HUES48 (cell line): ENCODE measurements at regions not wholly inside any gene's neighbourhood (a gene's known extent, or its start where the extent isn't known, plus 50 kb on each side); places are given as distances from the start of the nearest gene placed in this dataset.
A peak's percentile ranks its signal among the peaks of the same experiment; 100 is the strongest.

ENCODE experiments used
- H3K27ac ChIP-seq: one replicate; pipeline ENCODE4 v1.7.0; 2013; ENCODE audit warnings: low read depth, low read length, inconsistent platforms
- H3K27me3 ChIP-seq: 2 replicates; pipeline ENCODE4 v1.6.1; 2013; ENCODE audit warnings: mild to moderate bottlenecking, low read length; ENCODE audit not compliant: control insufficient read depth, insufficient read depth
- H3K36me3 ChIP-seq: 2 replicates; pipeline ENCODE4 v1.6.1; 2013; ENCODE audit warnings: low read length; ENCODE audit not compliant: control insufficient read depth, insufficient read depth
- H3K4me1 ChIP-seq: 2 replicates; pipeline ENCODE4 v1.6.1; 2013; ENCODE audit warnings: mild to moderate bottlenecking, low read length; ENCODE audit not compliant: control insufficient read depth, insufficient read depth
- H3K4me3 ChIP-seq: 2 replicates; pipeline ENCODE4 v1.5.1; 2013; ENCODE audit warnings: mild to moderate bottlenecking, low read depth, low read length
- H3K9ac ChIP-seq: 2 replicates; pipeline ENCODE4 v1.6.1; 2013; ENCODE audit warnings: mild to moderate bottlenecking, low read depth, low read length, moderate library complexity
- H3K9me3 ChIP-seq: 2 replicates; pipeline ENCODE4 v1.6.1; 2013; ENCODE audit warnings: low read length; ENCODE audit not compliant: control insufficient read depth, insufficient read depth

- H3K27ac ChIP-seq: no peak overlapping the region
- peaks cover 15% of the 10 kb centered on the region for H3K9me3 ChIP-seq
- H3K4me1 ChIP-seq: peaks cover 22% of the 10 kb centered on the region
- no peaks in the 10 kb centered on the region for H3K36me3 ChIP-seq
- H3K9ac ChIP-seq: no peak overlapping the region
- no peaks in the 10 kb centered on the region for H3K27me3 ChIP-seq
- no peak overlapping the region for H3K4me3 ChIP-seq
These were observed 2154.0 kb upstream of the PIK3C3 start for GRCh38 chr18:39801010-39801409.

- peaks cover 15% of the 10 kb centered on the region for H3K9me3 ChIP-seq
- H3K4me1 ChIP-seq: peaks cover 30% of the 10 kb centered on the region
- no peaks in the 10 kb centered on the region for H3K27me3 ChIP-seq
- H3K36me3 ChIP-seq: 0 out of 2 replicates have a peak, but pooled peaks cover 3% of the 10 kb centered on the region
- 0 out of 2 replicates have a peak overlapping the region, but pooled peaks have one; percentile 21 for H3K9ac ChIP-seq
- no peak overlapping the region for H3K27ac ChIP-seq
- peak overlapping the region; percentile 91 for H3K4me3 ChIP-seq
These were observed 2156.0 kb upstream of the PIK3C3 start for GRCh38 chr18:39799006-39799405.

DNA sequence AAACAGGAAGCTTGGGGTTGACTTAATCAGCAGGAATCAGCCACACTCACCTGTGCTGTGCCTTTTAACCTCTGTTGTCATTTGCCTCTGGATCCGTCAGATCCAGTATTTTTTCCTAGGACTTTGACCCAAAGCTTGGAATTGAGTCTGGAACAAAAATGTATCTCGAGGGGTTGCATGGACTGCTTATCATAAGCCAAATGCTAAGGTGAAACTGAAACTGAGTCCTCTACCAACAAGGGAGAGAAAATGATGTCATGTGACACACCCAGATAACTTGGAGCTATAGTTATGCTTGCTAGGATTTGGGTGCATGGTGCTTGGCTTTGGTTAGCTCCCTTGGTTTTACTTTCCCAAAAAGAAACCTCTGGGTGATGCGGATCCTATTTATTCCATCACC, 2158.6 kb upstream of the PIK3C3 start:
- no peak overlapping the region for H3K9ac ChIP-seq
- H3K9me3 ChIP-seq: peaks cover 4% of the 10 kb centered on the region
- peaks cover 40% of the 10 kb centered on the region for H3K4me1 ChIP-seq
- H3K4me3 ChIP-seq: no peak overlapping the region
- no peaks in the 10 kb centered on the region for H3K27me3 ChIP-seq
- H3K36me3 ChIP-seq: 0 out of 2 replicates have a peak, but pooled peaks cover 3% of the 10 kb centered on the region
- H3K27ac ChIP-seq: no peak overlapping the region

GRCh38 chr18:39795350-39795749, 2159.7 kb upstream of the PIK3C3 start:
- Histone ChIP-seq H3K27me3 (no peaks in the 10 kb centered on the region), H3K36me3 (peaks cover 5% of the 10 kb centered on the region; the same call in 1 of the 2 replicates), H3K27ac (no peak overlapping the region), H3K4me3 (no peak overlapping the region), H3K4me1 (peaks cover 38% of the 10 kb centered on the region), H3K9me3 (no peaks in the 10 kb centered on the region), H3K9ac (no peak overlapping the region)

DNA sequence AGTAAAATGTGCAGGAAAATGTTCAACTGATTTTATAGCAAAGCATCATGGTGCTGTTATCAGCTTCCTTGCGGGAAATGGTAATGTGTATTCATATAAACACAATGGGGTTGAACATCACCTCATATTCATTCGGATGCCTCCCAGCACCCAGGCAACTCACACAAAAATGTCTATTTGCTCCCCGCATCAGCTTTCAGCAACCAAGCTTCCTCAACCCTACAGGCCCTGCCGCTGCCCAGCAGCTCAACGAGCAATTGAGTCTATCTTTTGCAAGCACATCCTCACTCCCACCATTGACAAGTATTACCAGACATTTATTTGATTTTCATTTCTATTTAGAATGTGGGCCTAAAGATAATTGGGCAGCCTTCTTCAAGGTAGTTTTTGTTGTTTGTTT, 2161.4 kb upstream of the PIK3C3 start:
- Histone ChIP-seq H3K27me3 (no peaks in the 10 kb centered on the region), H3K36me3 (peaks cover 6% of the 10 kb centered on the region; the same call in 1 of the 2 replicates), H3K27ac (no peak overlapping the region), H3K4me3 (no peak overlapping the region), H3K4me1 (peaks cover 46% of the 10 kb centered on the region), H3K9me3 (no peaks in the 10 kb centered on the region), H3K9ac (no peak overlapping the region)

- no peaks in the 10 kb centered on the region for H3K9me3 ChIP-seq
- H3K9ac ChIP-seq: peak overlapping the region; percentile 13; the same call in 1 of the 2 replicates
- peaks cover 3% of the 10 kb centered on the region; the same call in 1 of the 2 replicates for H3K36me3 ChIP-seq
- H3K27me3 ChIP-seq: no peaks in the 10 kb centered on the region
- no peak overlapping the region for H3K27ac ChIP-seq
- peaks cover 61% of the 10 kb centered on the region for H3K4me1 ChIP-seq
- no peak overlapping the region for H3K4me3 ChIP-seq
These were observed 2166.7 kb upstream of the PIK3C3 start for GRCh38 chr18:39788383-39788782.

- Histone ChIP-seq H3K9ac (no peak overlapping the region), H3K27me3 (no peaks in the 10 kb centered on the region), H3K36me3 (peaks cover 3% of the 10 kb centered on the region), H3K27ac (no peak overlapping the region), H3K4me3 (no peak overlapping the region), H3K9me3 (no peaks in the 10 kb centered on the region), H3K4me1 (peaks cover 57% of the 10 kb centered on the region)
These were observed 2168.6 kb upstream of the PIK3C3 start for GRCh38 chr18:39786477-39786876.

- H3K27me3 ChIP-seq: no peaks in the 10 kb centered on the region
- H3K4me1 ChIP-seq: peaks cover 57% of the 10 kb centered on the region
- no peak overlapping the region for H3K9ac ChIP-seq
- no peaks in the 10 kb centered on the region; the same call in 1 of the 2 replicates for H3K36me3 ChIP-seq
- H3K27ac ChIP-seq: no peak overlapping the region
- no peaks in the 10 kb centered on the region for H3K9me3 ChIP-seq
- H3K4me3 ChIP-seq: no peak overlapping the region
These were observed 2170.5 kb upstream of the PIK3C3 start for GRCh38 chr18:39784541-39784940.

DNA sequence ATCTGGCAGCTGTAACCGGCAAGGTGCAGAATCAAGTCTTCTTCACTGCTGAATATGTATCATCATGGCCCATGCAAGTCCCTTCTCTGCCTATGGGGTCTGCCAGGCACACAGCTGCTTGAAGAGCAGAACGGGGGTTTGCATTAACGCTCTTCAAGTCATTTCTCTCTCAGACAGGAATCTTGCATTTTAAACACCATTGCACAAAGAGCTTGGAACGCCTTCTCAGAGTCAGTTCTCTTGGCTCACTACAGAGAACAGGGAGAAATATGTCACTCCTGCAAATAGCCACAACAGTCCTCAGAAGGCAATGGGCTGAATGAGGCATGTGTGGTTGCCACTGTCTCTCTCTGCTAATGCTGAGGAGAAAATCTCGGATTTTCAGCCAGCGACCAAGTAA, 2173.5 kb upstream of the PIK3C3 start:
- Histone ChIP-seq H3K9ac (no peak overlapping the region), H3K4me1 (peaks cover 28% of the 10 kb centered on the region), H3K27ac (no peak overlapping the region), H3K4me3 (no peak overlapping the region), H3K27me3 (no peaks in the 10 kb centered on the region), H3K9me3 (no peaks in the 10 kb centered on the region), H3K36me3 (no peaks in the 10 kb centered on the region; the same call in 1 of the 2 replicates)

DNA sequence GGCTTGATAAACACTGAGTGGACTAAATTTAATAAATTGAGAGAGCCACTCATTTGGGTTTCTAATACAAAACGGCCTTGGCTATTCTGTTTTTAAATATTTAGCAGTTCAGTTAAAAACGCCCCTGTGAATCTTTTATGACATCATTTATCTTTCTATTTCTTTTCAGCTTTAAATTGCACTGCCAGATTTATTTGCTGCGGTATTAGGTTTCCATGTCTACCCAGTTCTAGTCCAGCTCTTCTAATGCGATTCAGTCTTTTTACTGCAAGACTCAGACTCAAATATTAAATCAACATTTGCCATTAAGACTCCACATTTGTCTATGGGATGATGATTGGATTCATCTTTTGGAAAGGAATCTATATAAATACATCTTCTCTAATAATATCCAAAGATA, 2174.3 kb upstream of the PIK3C3 start:
- no peak overlapping the region for H3K9ac ChIP-seq
- H3K36me3 ChIP-seq: no peaks in the 10 kb centered on the region; the same call in 1 of the 2 replicates
- no peaks in the 10 kb centered on the region for H3K9me3 ChIP-seq
- H3K4me1 ChIP-seq: peaks cover 21% of the 10 kb centered on the region
- no peak overlapping the region for H3K4me3 ChIP-seq
- no peaks in the 10 kb centered on the region for H3K27me3 ChIP-seq
- no peak overlapping the region for H3K27ac ChIP-seq

DNA sequence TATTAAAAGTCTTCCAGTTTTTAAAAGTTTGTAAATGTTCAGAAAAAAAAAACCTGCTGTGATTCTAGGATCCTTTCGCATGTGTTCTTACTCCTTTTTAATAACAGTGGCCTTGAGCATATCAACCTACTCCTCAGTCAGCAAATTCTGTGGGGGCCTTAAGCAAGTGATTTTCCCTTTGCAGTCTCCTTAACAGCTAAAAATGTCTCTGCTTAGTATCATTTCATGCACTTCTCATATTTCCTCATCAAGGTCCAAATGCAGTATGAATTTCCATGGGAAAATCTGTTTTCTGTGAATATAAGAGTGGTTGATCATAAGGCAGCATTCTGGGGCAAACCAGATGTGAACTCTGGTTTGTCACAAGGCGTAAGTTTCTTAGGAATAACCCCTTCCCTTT, 2175.1 kb upstream of the PIK3C3 start:
- Histone ChIP-seq H3K36me3 (no peaks in the 10 kb centered on the region; the same call in 1 of the 2 replicates), H3K9ac (no peak overlapping the region), H3K27ac (no peak overlapping the region), H3K4me3 (no peak overlapping the region), H3K9me3 (no peaks in the 10 kb centered on the region), H3K27me3 (no peaks in the 10 kb centered on the region), H3K4me1 (peaks cover 14% of the 10 kb centered on the region)
